Neutrophil (primary cell): ENCODE measurements at regions not wholly inside any gene's neighbourhood (a gene's known extent, or its start where the extent isn't known, plus 50 kb on each side); places are given as distances from the start of the nearest gene placed in this dataset.

Experiments used
- H3K27ac ChIP-seq: fragments of 200-600 bp; sonication (generic); 2 replicates; pipeline ENCODE4 v1.5.1; 2016; ENCODE audit warnings: mild to moderate bottlenecking, moderate library complexity
- H3K27me3 ChIP-seq: fragments of 200-600 bp; sonication (generic); 2 replicates; pipeline ENCODE4 v1.6.0; 2016; ENCODE audit warnings: mild to moderate bottlenecking
- H3K36me3 ChIP-seq: fragments of 200-600 bp; sonication (generic); 2 replicates; pipeline ENCODE4 v1.5.1; 2017
- H3K4me1 ChIP-seq, 2 experiments: fragments of 200-600 bp in 1 of 2; sonication (generic) in 1 of 2; 1 replicate in 1 of 2; 2 replicates in 1 of 2; pipeline versions ENCODE4 v1.5.1 to v1.6.1; 2013 to 2016; ENCODE audit warnings: low read depth in 1 of 2, low read length in 1 of 2, mild to moderate bottlenecking in 1 of 2, moderate library complexity in 1 of 2; ENCODE audit not compliant: control insufficient read depth in 1 of 2, insufficient read depth in 1 of 2
- H3K4me3 ChIP-seq, 2 experiments: fragments of 200-600 bp in 1 of 2; sonication (generic) in 1 of 2; 1 replicate in 1 of 2; 2 replicates in 1 of 2; pipeline ENCODE4 v1.5.1; 2013 to 2016; ENCODE audit warnings: low read depth in 1 of 2, low read length in 1 of 2, mild to moderate bottlenecking in 1 of 2, moderate library complexity in 1 of 2
- H3K9me3 ChIP-seq: fragments of 200-600 bp; sonication (generic); 2 replicates; pipeline ENCODE4 v1.5.1; 2016
- TF ChIP-seq, protein P1 (sequence below): fragments of 200-600 bp; sonication (generic); IDR thresholded peaks from 2 replicates; pipeline ENCODE4 v1.5.1; 2016; ENCODE audit warnings: antibody characterized with exemption

DNA sequence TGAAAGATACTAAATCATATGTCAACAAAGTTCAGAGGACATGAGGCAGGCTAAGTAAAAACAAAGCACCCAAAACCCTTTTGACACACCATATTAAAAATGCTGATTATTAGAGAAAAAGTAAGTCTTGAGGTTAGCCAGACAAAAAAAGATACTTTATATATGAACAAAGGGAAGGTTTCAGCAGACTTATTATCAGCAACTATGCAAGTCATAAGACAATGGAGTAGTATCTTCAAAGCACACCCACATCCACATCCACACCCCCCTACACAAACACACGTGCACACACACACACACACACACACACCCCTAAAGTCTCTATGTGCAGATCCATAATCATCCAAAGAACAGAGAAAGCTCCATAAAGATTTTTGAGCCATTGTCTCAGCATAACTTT, 1373.9 kb upstream of the CELF2 start:
- Histone ChIP-seq H3K4me1 (no peaks in the 10 kb centered on the region), H3K4me3 (no peak overlapping the region), H3K27ac (no peak overlapping the region), H3K9me3 (no peaks in the 10 kb centered on the region), H3K36me3 (no peaks in the 10 kb centered on the region), H3K27me3 (no peaks in the 10 kb centered on the region)
- TF ChIP-seq, protein P1, sequence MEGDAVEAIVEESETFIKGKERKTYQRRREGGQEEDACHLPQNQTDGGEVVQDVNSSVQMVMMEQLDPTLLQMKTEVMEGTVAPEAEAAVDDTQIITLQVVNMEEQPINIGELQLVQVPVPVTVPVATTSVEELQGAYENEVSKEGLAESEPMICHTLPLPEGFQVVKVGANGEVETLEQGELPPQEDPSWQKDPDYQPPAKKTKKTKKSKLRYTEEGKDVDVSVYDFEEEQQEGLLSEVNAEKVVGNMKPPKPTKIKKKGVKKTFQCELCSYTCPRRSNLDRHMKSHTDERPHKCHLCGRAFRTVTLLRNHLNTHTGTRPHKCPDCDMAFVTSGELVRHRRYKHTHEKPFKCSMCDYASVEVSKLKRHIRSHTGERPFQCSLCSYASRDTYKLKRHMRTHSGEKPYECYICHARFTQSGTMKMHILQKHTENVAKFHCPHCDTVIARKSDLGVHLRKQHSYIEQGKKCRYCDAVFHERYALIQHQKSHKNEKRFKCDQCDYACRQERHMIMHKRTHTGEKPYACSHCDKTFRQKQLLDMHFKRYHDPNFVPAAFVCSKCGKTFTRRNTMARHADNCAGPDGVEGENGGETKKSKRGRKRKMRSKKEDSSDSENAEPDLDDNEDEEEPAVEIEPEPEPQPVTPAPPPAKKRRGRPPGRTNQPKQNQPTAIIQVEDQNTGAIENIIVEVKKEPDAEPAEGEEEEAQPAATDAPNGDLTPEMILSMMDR: no peak

DNA sequence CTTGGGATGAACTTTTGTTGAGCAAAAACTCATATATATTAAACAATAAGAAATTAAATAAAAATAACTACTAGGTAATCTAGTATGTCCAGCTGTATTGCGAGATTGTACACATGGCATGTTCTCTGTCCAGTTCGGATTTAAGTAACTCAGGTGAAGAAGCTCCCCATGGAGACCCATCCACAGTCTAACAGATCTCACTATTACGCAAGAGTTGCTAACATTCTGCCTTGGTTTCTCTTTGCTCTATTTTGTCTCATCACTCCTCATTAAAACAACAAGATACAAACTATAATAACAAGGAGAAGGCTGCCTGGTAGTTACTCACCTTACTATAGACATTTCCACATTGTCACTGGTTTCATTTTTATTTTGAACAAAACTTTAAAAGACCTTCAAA, 1372.3 kb upstream of the CELF2 start:
- Histone ChIP-seq H3K4me1 (no peaks in the 10 kb centered on the region), H3K9me3 (no peaks in the 10 kb centered on the region), H3K27me3 (no peaks in the 10 kb centered on the region), H3K4me3 (no peak overlapping the region), H3K27ac (no peak overlapping the region), H3K36me3 (no peaks in the 10 kb centered on the region)
- TF ChIP-seq, protein P1: no peak

GRCh38 chr10:9645928-9646600, 1371.6 kb upstream of the CELF2 start:
- Histone ChIP-seq H3K27me3 (no peaks in the 10 kb centered on the region), H3K4me1 (no peaks in the 10 kb centered on the region), H3K36me3 (no peaks in the 10 kb centered on the region), H3K4me3 (no peak overlapping the region), H3K9me3 (no peaks in the 10 kb centered on the region), H3K27ac (no peak overlapping the region)
- TF ChIP-seq, protein P1: no peak

DNA sequence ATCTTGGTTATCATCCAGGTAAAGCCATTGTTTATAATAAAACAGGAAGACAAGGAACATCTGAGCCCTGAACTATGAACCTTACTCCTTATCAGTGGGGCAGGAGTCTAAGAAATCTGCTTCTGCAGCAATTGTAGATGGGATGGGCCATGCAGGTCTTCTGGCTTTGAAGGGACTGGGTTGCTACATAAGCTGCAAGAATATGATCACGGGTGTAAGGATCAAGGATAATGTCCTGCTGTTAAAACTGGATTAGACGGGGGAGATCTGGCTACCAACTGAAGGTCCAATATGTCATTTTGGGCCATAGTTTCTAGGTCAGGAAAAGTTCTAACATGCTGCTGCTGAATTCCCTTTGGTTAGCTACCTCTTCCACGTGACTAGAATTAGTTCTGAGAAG, 1363.4 kb upstream of the CELF2 start:
- Histone ChIP-seq H3K27me3 (no peaks in the 10 kb centered on the region), H3K36me3 (no peaks in the 10 kb centered on the region), H3K4me3 (no peak overlapping the region), H3K27ac (no peak overlapping the region), H3K4me1 (no peaks in the 10 kb centered on the region), H3K9me3 (no peaks in the 10 kb centered on the region)
- TF ChIP-seq, protein P1: no peak

- TF ChIP-seq, protein P1: no peak
- no peak overlapping the region for H3K4me3 ChIP-seq
- no peaks in the 10 kb centered on the region for H3K36me3 ChIP-seq
- no peaks in the 10 kb centered on the region for H3K27me3 ChIP-seq
- H3K9me3 ChIP-seq: no peaks in the 10 kb centered on the region
- no peaks in the 10 kb centered on the region for H3K4me1 ChIP-seq
- H3K27ac ChIP-seq: no peak overlapping the region
These were observed 1361.3 kb upstream of the CELF2 start for GRCh38 chr10:9656386-9656785.

- Histone ChIP-seq H3K4me1 (no peaks in the 10 kb centered on the region), H3K27ac (no peak overlapping the region), H3K4me3 (no peak overlapping the region), H3K36me3 (no peaks in the 10 kb centered on the region), H3K27me3 (no peaks in the 10 kb centered on the region), H3K9me3 (no peaks in the 10 kb centered on the region)
- TF ChIP-seq, protein P1: no peak
These were observed 1360.7 kb upstream of the CELF2 start for GRCh38 chr10:9656996-9657395.
